Upper lobe of left lung (tissue), 6 donors: ENCODE measurements at regions not wholly inside any gene's neighbourhood (a gene's known extent, or its start where the extent isn't known, plus 50 kb on each side); places are given as distances from the start of the nearest gene placed in this dataset.

Source experiments
- ATAC-seq, 2 donors: fragments of 200-7000 bp; cut with Tn5 transposase; one replicate each; pipeline ENCODE4 v1.9.1; 2022; ENCODE audit warnings: mild to moderate bottlenecking in 2 of 2, moderate library complexity in 2 of 2; ENCODE audit not compliant: low FRiP score in 2 of 2
- DNase-seq, 2 donors: peaks; one replicate each; pipeline ENCODE4 v3.0.0-alpha.2; 2019 to 2020
- H3K27ac ChIP-seq, 4 donors: fragments of 200-600 bp; sonication (generic); one replicate each; pipeline ENCODE4 v1.5.1; 2016 to 2019
- H3K27me3 ChIP-seq, 4 donors: fragments of 200-600 bp; sonication (generic); one replicate each; pipeline ENCODE4 v1.5.1; 2017 to 2019
- H3K36me3 ChIP-seq, 4 donors: fragments of 200-600 bp; sonication (generic); one replicate each; pipeline ENCODE4 v1.5.1; 2016 to 2019
- H3K4me1 ChIP-seq, 4 donors: fragments of 200-600 bp; sonication (generic); one replicate each; pipeline ENCODE4 v1.5.1; 2018 to 2019
- H3K4me3 ChIP-seq, 4 donors: fragments of 200-600 bp; sonication (generic); one replicate each; pipeline ENCODE4 v1.5.1; 2017 to 2019; ENCODE audit warnings: mild to moderate bottlenecking in 2 of 4, moderate library complexity in 1 of 4
- H3K9me3 ChIP-seq, 4 donors: fragments of 200-600 bp; sonication (generic); one replicate each; pipeline ENCODE4 v1.5.1; 2018 to 2019
- CTCF ChIP-seq, 6 experiments: fragments of 450-650 bp in 4 of 6; fragments of 200-600 bp in 2 of 6; sonication (generic) in 2 of 6; IDR thresholded peaks; one replicate each; pipeline ENCODE4 v1.5.1; 2016 to 2019; ENCODE audit warnings: antibody characterized with exemption in 6 of 6
- EP300 ChIP-seq, 4 donors: sonication (generic); formaldehyde crosslinking; IDR thresholded peaks; one replicate each; pipeline ENCODE4 v1.5.1; 2017; ENCODE audit warnings: antibody characterized with exemption in 4 of 4, control low read depth in 2 of 4
- POLR2A ChIP-seq, 4 donors: fragments of 450-650 bp; IDR thresholded peaks; one replicate each; pipeline ENCODE4 v1.5.1; 2016 to 2017; ENCODE audit warnings: antibody characterized with exemption in 4 of 4, mild to moderate bottlenecking in 2 of 4
- POLR2AphosphoS5 ChIP-seq, 2 donors: sonication (generic); formaldehyde crosslinking; IDR thresholded peaks; one replicate each; pipeline ENCODE4 v1.5.1; 2017; ENCODE audit warnings: antibody characterized with exemption in 2 of 2
- WGBS, 2 donors: methylation state at CpG; one replicate each; pipeline ENCODE4 v1.1.5; 2017 to 2018; 5-methylcytosine and 5-hydroxymethylcytosine counted together
- donor health status: DM: no; HTN: no; CAD: no; lungs with moderate emphysema.
- donor health status: DM: no; HTN: yes; CAD: no; lungs with severe emphysema.

GRCh38 chr13:60981407-60981806 lies 434.2 kb downstream of the PCDH20 start:
- no peak for TF ChIP-seq POLR2AphosphoS5 (IDR thresholded peaks at IDR 0.05)
- TF ChIP-seq CTCF (IDR thresholded peaks at IDR 0.05): no peak
- no peak for TF ChIP-seq EP300 (IDR thresholded peaks at IDR 0.05)
- TF ChIP-seq POLR2A (IDR thresholded peaks at IDR 0.05): no peak
- no peaks in the 10 kb centered on the region for H3K9me3 ChIP-seq
- DNase-seq (no peak), ATAC-seq (no peak)
- H3K36me3 ChIP-seq: no peaks in the 10 kb centered on the region
- H3K4me1 ChIP-seq: no peaks in the 10 kb centered on the region
- no peaks in the 10 kb centered on the region for H3K27me3 ChIP-seq
- 73 to 87% methylated on average over 3 of the region's 3 CpGs for whole genome bisulfite sequencing, 2 donors
- no peak overlapping the region for H3K4me3 ChIP-seq
- no peak overlapping the region for H3K27ac ChIP-seq

DNA sequence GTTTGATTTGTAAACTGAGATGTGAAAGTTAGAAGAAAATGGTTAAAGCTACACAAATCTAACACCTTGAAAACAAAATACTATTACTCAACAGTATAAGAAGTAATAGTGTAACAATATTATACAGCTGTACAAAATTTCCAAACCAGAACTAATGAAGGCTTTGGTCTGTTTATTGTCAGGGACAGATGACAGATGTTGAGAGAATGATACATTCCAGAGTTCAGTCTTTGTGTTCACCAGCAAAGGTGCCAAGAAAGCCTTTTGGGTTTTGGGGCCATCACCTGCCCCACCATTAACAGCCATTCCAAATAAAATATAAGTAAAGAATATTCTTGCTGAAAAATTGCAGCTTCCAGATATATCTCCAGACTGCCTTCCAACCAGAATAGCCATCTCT lies 439.3 kb downstream of the PCDH20 start:
- no peaks in the 10 kb centered on the region for H3K4me1 ChIP-seq
- H3K4me3 ChIP-seq: no peak overlapping the region
- TF ChIP-seq EP300 (IDR thresholded peaks at IDR 0.05) (no peak), POLR2AphosphoS5 (IDR thresholded peaks at IDR 0.05) (no peak), POLR2A (IDR thresholded peaks at IDR 0.05) (no peak), CTCF (IDR thresholded peaks at IDR 0.05) (no peak)
- no peak for DNase-seq
- ATAC-seq: no peak
- no peaks in the 10 kb centered on the region for H3K27me3 ChIP-seq
- H3K36me3 ChIP-seq: no peaks in the 10 kb centered on the region
- H3K27ac ChIP-seq: no peak overlapping the region
- H3K9me3 ChIP-seq: no peaks in the 10 kb centered on the region

DNA sequence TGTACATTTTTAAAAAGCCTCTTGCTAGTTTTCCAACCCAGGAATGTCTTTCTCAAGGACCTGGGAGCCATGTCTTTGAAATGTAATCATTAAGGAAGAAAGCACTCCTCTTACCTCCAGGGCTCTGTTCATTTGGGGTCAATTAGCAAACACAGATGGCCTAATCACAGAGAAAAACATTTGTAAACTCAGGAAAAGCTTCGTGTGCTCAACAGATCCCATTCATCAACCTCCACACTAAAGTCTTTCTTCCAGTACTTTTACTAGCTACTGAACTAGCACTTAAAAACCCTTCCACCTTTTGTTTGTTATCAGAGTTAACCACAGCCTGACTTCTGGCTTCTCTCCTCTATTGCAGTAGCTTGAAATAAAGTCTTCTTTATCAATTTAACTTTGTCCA lies 441.4 kb downstream of the PCDH20 start:
- TF ChIP-seq CTCF (IDR thresholded peaks at IDR 0.05) (no peak), POLR2A (IDR thresholded peaks at IDR 0.05) (no peak), EP300 (IDR thresholded peaks at IDR 0.05) (no peak), POLR2AphosphoS5 (IDR thresholded peaks at IDR 0.05) (no peak)
- H3K36me3 ChIP-seq: no peaks in the 10 kb centered on the region
- DNase-seq (no peak), ATAC-seq (no peak)
- no peaks in the 10 kb centered on the region for H3K9me3 ChIP-seq
- H3K4me3 ChIP-seq: no peak overlapping the region
- whole genome bisulfite sequencing, 2 donors: 0 to 15% methylated on average over 1 of the region's 1 CpG
- no peaks in the 10 kb centered on the region for H3K27me3 ChIP-seq
- H3K27ac ChIP-seq: no peak overlapping the region
- H3K4me1 ChIP-seq: no peaks in the 10 kb centered on the region

GRCh38 chr13:60973529-60973928 lies 442.1 kb downstream of the PCDH20 start:
- DNase-seq: no peak
- H3K9me3 ChIP-seq: no peaks in the 10 kb centered on the region
- H3K36me3 ChIP-seq: no peaks in the 10 kb centered on the region
- TF ChIP-seq EP300 (IDR thresholded peaks at IDR 0.05) (no peak), CTCF (IDR thresholded peaks at IDR 0.05) (no peak), POLR2A (IDR thresholded peaks at IDR 0.05) (no peak), POLR2AphosphoS5 (IDR thresholded peaks at IDR 0.05) (no peak)
- H3K27me3 ChIP-seq: no peaks in the 10 kb centered on the region
- no peak overlapping the region for H3K27ac ChIP-seq
- 89 to 90% methylated on average over 6 of the region's 6 CpGs for WGBS, 2 donors
- no peaks in the 10 kb centered on the region for H3K4me1 ChIP-seq
- no peak overlapping the region for H3K4me3 ChIP-seq
- ATAC-seq: no peak

- Histone ChIP-seq H3K27ac (no peak overlapping the region), H3K36me3 (no peaks in the 10 kb centered on the region), H3K9me3 (no peaks in the 10 kb centered on the region), H3K4me3 (no peak overlapping the region), H3K4me1 (no peaks in the 10 kb centered on the region), H3K27me3 (no peaks in the 10 kb centered on the region)
- no peak for TF ChIP-seq POLR2AphosphoS5 (IDR thresholded peaks at IDR 0.05)
- TF ChIP-seq POLR2A (IDR thresholded peaks at IDR 0.05): no peak
- TF ChIP-seq CTCF (IDR thresholded peaks at IDR 0.05): no peak
- no peak for TF ChIP-seq EP300 (IDR thresholded peaks at IDR 0.05)
- DNase-seq: no peak
- WGBS, 2 donors: 64 to 73% methylated on average over 3 to 4 of the region's 4 CpGs
- peak in 1 of 2 donors; percentile 49 for ATAC-seq
These were observed 444.9 kb downstream of the PCDH20 start for GRCh38 chr13:60970736-60971135.
